ENCODE measurements at regions not wholly inside any gene's neighbourhood (a gene's known extent, or its start where the extent isn't known, plus 50 kb on each side); places are given as distances from the start of the nearest gene placed in this dataset.

DNA sequence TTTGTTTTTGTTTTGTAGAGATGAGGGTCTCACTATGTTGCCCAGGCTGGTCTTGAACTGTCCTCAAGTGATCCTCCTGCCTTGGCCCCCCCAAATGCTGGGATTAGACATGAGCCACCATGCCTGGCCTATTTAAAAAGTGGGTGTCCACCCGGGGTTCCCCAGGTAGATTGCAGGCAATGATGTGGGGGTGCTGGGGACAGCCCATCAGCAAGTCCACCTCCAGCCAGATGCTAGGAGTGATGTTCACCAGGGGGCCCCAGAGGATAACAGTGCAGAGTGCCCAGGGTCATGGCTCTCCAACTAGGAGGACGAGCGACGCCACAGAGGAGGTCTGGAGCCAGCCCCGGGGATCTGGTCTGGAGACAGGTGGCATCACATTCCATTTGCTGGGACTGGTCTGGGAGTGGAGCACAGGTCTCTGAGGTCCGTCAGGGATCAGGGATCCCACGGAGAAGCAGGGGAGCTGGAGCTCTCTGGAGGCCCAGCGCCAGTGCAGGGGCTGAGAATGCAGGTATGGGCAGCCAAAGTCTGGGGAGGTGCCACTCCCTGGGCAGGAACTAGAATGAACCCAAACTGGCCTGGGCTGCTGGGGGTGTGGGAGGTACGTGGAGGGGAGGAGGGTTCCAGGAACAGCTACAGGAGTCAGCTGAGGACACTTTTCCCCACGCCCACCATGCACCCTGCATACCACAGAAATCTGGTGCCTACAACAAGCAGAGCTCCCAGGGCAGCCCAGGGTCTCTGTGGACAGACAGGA lies 51.2 kb upstream of the PCSK6 start:
- DNase-seq (ENCODE audit: insufficient read length, low spot score, missing footprints), result peak; percentile 74
- TF ChIP-seq, protein P1, sequence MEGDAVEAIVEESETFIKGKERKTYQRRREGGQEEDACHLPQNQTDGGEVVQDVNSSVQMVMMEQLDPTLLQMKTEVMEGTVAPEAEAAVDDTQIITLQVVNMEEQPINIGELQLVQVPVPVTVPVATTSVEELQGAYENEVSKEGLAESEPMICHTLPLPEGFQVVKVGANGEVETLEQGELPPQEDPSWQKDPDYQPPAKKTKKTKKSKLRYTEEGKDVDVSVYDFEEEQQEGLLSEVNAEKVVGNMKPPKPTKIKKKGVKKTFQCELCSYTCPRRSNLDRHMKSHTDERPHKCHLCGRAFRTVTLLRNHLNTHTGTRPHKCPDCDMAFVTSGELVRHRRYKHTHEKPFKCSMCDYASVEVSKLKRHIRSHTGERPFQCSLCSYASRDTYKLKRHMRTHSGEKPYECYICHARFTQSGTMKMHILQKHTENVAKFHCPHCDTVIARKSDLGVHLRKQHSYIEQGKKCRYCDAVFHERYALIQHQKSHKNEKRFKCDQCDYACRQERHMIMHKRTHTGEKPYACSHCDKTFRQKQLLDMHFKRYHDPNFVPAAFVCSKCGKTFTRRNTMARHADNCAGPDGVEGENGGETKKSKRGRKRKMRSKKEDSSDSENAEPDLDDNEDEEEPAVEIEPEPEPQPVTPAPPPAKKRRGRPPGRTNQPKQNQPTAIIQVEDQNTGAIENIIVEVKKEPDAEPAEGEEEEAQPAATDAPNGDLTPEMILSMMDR (IDR thresholded peaks at IDR 0.05; ENCODE audit: extremely low read depth, low read depth, low read length), result peak; percentile 30
- no peaks in the 10 kb centered on the region for H3K36me3 ChIP-seq (ENCODE audit: insufficient read depth, low read length)
- H4K20me1 ChIP-seq (ENCODE audit: insufficient read depth, low read length), result no peaks in the 10 kb centered on the region
- H3K9me3 ChIP-seq (ENCODE audit: low read depth, low read length), result no peaks in the 10 kb centered on the region
- no peak overlapping the region for H2AFZ ChIP-seq (ENCODE audit: low read length)
- peaks cover 17% of the 10 kb centered on the region for H3K27me3 ChIP-seq (ENCODE audit: insufficient read depth, low read length)
- no peak overlapping the region for H3K27ac ChIP-seq (ENCODE audit: low read depth, low read length)
- H3K79me2 ChIP-seq (ENCODE audit: insufficient read depth, low read length), result no peaks in the 10 kb centered on the region
- no peak overlapping the region for H3K4me3 ChIP-seq (ENCODE audit: insufficient read depth, low read length)
- H3K4me1 ChIP-seq (ENCODE audit: insufficient read depth, low read length), result no peaks in the 10 kb centered on the region
- H3K4me2 ChIP-seq (ENCODE audit: insufficient read depth, low read length), result no peak overlapping the region

DNA sequence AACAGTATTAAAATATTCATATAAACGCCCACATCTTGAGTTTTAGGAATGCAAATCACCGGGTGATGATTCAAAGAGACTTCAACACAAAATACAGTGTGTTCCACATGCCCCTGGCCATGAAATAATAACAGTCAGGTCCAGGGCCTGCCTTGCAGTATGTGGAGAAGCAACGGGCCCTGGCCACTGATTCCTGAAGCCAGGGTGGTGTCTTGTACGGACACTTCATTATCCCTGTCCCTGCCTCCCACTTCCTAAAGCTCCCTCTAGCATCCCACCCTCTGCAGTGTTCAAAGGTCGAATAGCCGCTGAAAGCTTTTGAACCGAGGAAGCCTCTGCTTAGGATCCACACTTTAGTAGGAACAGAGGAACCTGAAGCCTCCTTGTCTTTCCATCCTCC lies 50.4 kb upstream of the PCSK6 start:
- TF ChIP-seq, protein P1 (IDR thresholded peaks at IDR 0.05; ENCODE audit: extremely low read depth, low read depth, low read length), result no peak
- no peak overlapping the region for H2AFZ ChIP-seq (ENCODE audit: low read length)
- no peaks in the 10 kb centered on the region for H3K79me2 ChIP-seq (ENCODE audit: insufficient read depth, low read length)
- no peaks in the 10 kb centered on the region for H4K20me1 ChIP-seq (ENCODE audit: insufficient read depth, low read length)
- no peak overlapping the region for H3K4me3 ChIP-seq (ENCODE audit: insufficient read depth, low read length)
- no peak overlapping the region for H3K27ac ChIP-seq (ENCODE audit: low read depth, low read length)
- peak; percentile 65 for DNase-seq (ENCODE audit: insufficient read length, low spot score, missing footprints)
- no peaks in the 10 kb centered on the region for H3K36me3 ChIP-seq (ENCODE audit: insufficient read depth, low read length)
- no peak overlapping the region for H3K4me2 ChIP-seq (ENCODE audit: insufficient read depth, low read length)
- H3K4me1 ChIP-seq (ENCODE audit: insufficient read depth, low read length), result no peaks in the 10 kb centered on the region
- H3K9me3 ChIP-seq (ENCODE audit: low read depth, low read length), result no peaks in the 10 kb centered on the region
- peaks cover 10% of the 10 kb centered on the region for H3K27me3 ChIP-seq (ENCODE audit: insufficient read depth, low read length)

DNA sequence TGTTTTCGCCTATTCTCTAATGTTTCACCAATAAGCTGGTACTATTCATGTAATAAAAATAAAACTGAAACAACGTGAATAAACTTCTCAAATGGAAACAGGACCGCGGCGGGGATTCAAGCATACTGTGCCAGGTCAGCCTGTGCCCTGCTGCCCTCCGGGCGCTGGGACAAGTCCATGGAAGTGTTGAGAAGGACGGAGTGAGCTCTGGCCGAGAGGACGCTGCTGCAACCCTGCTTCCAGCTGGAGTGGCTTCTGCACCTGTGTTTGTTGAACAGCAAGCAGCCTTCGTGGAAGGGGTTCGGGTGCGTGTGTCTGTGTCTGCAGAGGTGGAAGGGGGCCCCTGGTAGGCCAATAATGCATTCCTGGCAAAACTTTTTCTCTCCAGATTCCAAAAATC lies 50.0 kb upstream of the PCSK6 start:
- H2AFZ ChIP-seq (ENCODE audit: low read length), result no peak overlapping the region

More for the DNA sequence above, 50.0 kb upstream of the PCSK6 start:
- no peaks in the 10 kb centered on the region for H4K20me1 ChIP-seq (ENCODE audit: insufficient read depth, low read length)
- no peaks in the 10 kb centered on the region for H3K9me3 ChIP-seq (ENCODE audit: low read depth, low read length)
- H3K36me3 ChIP-seq (ENCODE audit: insufficient read depth, low read length), result no peaks in the 10 kb centered on the region
- peaks cover 5% of the 10 kb centered on the region for H3K27me3 ChIP-seq (ENCODE audit: insufficient read depth, low read length)
- H3K79me2 ChIP-seq (ENCODE audit: insufficient read depth, low read length), result no peaks in the 10 kb centered on the region
- H3K4me2 ChIP-seq (ENCODE audit: insufficient read depth, low read length), result no peak overlapping the region
- peak; percentile 23 for DNase-seq (ENCODE audit: insufficient read length, low spot score, missing footprints)
- H3K4me3 ChIP-seq (ENCODE audit: insufficient read depth, low read length), result no peak overlapping the region
- TF ChIP-seq, protein P1 (IDR thresholded peaks at IDR 0.05; ENCODE audit: extremely low read depth, low read depth, low read length), result no peak
- no peak overlapping the region for H3K27ac ChIP-seq (ENCODE audit: low read depth, low read length)
- no peaks in the 10 kb centered on the region for H3K4me1 ChIP-seq (ENCODE audit: insufficient read depth, low read length)
